HS-5 (cell line): ENCODE measurements at regions not wholly inside any gene's neighbourhood (a gene's known extent, or its start where the extent isn't known, plus 50 kb on each side); places are given as distances from the start of the nearest gene placed in this dataset.
"Not testable (repeated sequence)": the region's sequence is repeated elsewhere in the genome, so short reads cannot be mapped to it uniquely, and the experiment has no call there.

ENCODE experiments used
- DNase-seq: peaks from one replicate; pipeline ENCODE4 v3.0.0-alpha.2; 2012; ENCODE audit warnings: low read depth

DNA sequence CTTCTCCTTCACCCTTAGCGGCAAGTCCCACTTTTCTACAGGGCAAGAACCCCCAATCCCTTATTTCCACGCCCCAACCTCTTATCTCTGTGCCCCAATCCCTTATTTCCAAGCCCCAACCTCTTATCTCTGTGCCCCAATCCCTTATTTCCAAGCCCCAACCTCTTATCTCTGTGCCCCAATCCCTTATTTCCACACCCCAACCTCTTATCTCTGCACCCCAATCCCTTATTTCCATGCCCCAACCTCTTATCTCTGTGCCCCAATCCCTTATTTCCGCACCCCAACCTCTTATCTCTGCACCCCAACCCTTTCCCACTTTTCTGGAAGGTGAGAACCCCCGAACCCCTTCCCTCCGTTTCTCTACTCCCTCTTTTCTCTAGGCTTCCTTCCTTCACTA, 116.1 kb upstream of the GJE1 start:
- DNase-seq, result not testable (repeated sequence)

DNA sequence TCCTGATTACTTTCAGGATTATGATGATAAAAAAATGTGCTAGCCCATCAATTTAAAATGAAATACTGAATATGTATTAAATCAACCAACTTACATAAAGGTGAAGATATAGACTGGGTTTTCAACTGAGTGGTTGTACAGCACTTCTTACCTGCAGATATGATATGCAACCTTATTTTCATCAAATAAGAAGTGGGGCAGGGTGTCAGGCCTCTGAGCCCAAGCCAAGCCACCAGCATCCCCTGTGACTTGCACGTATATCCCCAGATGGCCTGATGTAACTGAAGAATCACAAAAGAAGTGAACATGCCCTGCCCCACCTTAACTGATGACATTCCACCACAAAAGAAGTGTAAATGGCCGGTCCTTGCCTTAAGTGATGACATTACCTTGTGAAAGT, 117.3 kb upstream of the GJE1 start:
- not testable (repeated sequence) for DNase-seq

DNA sequence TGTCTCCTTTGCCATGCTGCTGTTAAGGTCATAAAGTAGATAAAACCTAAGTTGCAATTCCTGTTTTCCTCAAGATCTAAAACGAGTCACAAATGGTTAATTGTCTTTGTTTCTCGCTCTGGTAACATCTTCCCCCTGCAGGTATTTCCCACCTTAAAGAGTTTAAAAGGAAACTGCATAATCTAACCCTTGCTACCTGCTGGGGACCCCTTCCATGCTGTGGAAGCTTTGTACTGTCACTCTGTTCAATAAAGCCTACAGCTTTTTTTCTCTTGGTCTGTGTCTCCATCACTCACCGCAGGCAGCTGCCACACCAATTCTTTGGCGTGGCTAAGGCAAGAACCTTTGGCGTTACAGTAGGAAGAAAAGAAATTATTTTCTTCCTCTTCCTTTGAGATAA, 117.7 kb upstream of the GJE1 start:
- no peak for DNase-seq

DNA sequence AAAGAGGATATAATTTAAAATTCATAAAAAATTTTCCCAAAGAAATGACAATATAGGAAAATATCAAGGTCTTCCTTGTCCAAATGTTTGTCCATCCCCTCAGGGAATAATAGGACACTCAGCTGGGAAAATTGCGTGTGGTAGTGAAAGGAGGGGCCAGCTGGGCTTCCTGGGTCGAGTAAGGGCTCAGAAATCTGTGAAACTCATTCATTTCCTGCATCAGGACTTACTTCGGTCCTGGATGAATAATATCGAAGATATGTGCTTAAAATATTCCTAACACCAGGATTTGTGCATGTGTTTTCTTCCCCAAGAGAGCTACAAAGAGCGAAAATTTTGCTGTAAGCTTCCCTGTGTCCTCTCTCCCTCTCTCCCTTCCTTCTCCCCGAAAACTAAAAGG, 118.2 kb upstream of the GJE1 start:
- peak; percentile 93 for DNase-seq

DNA sequence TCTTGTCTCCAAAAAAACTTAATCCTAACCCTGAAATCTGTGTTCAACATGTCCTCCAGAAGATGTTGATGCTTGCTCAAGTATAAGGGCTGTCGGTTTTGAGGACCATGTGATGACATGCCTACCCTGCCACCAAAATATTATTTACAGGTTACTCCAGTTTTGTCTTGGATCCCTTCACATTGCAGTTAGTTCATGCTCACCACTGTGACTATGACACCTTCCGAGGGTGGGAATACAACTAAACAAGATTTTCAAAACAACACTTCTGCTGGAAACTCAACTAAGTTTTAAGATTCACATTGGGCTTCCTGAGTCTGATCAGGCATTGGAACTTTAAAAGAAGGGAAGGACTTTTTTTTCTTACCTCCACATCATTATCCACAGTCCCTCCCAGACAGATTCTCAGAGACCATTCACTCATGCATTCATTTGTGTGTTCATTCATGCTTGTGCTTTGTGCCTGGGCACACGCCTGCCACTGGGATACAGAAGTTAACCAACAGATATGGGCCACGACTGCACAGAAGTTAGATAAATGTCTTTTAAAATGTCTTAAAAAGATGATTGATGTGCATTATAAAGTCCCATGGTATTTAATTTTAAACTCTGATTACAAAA, 118.7 kb upstream of the GJE1 start:
- no peak for DNase-seq

DNA sequence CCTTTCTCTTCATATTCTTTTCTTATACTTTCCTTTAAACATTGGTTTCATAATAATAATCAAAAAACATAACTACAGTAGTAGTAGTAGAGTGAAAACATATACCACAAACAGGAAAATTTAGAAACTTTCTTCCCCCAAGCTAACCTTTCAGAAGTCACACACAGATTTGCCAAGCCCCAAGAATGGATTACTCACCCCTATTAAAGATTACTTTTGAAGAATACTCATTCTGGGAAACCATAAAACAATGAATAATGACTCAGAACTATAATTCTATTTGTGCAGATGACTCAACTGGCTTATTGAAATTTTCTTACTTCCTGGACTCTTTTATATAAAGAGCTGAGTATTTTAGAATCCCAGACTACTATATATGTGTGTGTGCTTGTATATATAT, 119.4 kb upstream of the GJE1 start:
- peak; percentile 86 for DNase-seq

DNA sequence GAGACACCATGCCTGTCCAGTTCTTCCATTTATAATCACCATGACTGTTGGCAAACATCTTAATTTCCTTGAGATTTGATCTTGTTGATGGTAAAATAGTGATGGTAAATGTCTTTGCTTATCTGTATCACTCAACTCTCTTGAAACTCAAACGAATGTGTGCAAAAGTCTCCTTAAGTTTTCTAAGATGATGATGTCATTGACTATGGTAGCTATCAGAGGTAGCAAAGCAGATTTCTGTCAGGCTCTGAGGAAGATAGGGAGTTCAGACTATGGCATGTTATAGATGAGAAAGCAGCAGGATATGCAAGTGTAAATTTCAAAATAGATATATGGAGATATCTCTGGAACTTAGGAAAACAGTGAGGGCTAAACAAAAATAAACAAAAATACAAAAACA, 121.0 kb upstream of the GJE1 start:
- DNase-seq, result no peak

DNA sequence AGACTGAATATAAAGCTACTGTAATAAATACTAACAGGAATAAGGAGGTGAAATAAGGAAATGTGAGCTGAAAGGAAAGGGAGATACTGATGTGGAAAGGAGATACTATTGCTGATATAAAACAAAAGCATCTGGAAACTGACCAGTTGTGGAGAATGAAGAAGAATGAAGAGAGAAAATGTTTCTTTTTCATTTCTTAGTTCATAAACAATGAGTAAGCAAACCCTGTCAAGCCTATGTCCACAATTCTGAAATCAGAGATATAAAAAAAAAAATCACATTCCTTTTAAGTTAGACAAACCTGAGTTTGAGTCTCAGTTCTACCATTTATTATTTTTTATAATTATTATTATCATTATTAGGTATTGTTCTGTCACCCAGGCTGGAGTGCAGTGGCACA, 121.6 kb upstream of the GJE1 start:
- DNase-seq, result no peak

DNA sequence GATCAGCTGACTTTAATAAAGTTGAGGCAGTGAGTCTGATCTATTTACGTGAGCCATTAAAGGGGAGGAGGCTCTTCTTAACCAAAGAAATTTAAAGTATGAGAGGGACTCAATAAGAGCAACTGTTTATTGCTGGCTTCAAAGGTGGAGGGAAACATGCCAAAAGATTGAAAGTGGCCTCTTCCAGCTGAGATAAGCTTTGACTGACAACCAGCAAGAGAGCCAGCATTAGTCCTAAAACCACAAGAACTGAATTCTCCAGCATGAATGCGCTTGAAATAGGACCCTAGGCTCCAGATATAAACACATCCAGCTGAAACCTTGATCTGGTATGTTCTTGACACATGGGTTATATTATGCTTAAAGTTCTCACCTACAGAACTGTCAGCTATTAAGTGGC, 123.1 kb upstream of the GJE1 start:
- no peak for DNase-seq

DNA sequence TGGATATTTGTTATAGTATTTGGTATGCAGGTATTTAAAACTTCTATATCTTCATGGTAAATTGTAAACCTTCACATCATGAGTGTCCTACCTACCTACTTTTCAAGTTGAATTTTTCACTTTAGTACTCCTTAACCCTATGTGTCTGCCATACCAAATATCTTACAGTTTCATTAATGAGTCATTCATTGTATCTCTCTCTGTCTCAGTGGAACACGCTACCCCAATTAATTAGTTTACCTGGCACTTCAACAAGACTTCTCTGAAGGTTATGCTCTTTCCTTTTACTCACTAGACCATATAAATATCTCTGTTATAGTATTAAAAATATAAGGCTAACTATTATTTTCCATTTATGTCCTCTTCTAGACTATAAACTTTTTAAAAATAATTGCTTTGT, 123.9 kb upstream of the GJE1 start:
- DNase-seq, result no peak

DNA sequence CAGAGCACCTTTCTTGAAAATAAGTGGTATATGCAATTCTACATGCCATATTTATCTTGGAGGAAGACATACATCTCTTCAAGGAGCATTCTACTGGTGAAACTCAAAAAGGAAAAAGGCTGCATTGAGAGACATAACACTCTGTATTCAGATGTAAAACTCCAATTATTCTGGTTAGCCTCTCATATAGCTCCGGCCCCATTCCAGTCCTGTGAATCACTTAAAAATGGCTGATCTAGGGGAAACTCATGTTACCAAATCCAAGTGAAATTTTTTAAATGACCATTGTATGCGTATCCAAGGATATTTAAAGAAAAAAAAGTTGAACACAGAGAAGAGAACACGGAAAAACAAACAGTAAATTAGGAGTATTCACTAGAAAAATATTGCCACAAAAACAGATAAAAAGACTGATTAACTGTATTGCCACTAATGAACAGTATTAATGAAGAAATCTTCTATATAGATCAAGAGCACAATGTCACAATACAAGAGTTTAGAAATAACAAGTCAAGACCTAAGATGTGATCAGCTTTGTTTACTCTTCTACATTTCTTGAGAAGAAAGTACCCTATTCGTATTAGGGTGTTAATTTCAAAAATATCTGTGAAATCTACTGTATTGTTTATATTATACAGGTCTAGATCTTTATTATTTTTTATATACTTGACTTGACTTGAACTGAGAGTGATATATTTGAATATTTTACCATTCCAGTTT, 124.5 kb upstream of the GJE1 start:
- DNase-seq, result no peak

DNA sequence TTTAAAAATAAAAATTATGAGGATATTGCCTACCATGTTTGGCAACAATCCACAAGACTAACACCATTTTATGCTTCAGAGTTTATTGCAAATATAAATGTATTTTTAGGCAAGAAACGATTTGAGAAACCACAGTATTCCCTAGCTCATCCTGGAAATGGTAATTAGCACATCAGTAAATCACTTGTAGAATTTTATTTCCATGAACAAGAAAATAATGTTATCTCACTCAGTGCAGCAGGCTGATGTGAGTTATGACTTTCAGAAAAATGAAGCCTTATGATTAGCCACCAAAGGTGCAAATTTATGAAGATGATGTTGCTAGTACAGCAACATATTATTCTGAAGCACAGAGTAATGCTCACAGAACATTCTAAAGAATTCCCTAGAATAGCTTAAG, 127.7 kb upstream of the GJE1 start:
- DNase-seq, result no peak

DNA sequence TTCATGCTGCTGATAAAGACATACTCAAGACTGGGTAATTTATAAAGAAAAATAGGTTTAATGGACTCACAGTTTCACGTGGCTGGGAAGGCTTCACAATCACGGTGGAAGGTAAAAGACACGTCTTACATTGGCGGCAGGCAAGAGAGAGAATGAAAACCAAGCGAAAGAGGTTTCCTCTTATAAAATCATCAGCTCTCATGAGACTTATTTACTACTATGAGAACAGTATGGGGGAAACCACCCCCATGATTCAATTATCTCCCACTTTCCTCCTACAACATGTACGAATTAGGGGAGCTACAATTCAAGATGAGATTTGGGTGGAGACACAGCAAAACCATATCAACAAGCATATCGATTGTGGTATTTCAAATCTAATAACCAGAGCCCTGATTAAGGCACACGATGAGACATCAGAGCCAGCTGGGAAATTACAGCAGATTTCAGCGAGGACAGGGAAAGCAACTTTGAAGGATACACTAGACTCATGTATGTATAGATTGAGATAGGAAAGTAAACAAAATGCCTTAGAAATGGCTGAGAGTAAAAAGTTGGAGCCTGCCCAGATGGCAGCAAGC, 129.8 kb upstream of the GJE1 start:
- no peak for DNase-seq

DNA sequence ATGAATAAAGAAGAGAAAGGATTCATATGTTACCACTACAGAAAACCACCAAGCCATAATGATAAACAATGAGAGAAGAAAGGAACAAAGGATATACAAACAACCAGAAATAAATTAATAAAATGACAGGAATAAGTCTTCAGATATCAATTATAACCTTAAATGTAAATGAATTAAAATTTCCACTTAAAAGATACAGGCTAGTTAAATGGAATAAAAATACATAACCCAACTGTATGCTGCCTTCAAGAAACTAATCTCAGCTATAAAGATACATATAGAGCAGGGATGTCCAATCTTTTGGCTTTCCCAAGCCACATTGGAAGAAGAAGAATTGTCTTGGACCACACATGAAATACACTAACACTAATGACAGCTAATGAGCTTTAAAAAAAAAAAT, 135.9 kb upstream of the GJE1 start:
- DNase-seq, result no peak

DNA sequence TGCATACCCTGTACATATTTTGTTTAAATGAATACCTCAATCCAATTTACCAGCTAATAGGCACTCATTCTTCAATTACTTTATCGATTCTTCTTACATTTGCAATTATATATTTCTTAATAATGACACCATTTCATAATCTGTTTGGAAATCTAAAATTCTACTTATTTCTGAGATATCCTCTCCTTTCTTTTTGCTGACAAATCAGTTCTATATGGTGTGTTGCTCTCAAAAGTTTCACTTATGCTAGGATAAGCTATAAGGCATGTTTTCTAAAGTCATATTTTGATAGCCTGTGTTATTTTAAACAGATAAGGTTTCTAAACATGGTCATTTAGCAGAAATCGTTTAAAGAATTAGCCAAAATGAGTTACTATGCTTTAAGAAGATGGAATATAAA, 140.6 kb upstream of the GJE1 start:
- DNase-seq, result no peak

DNA sequence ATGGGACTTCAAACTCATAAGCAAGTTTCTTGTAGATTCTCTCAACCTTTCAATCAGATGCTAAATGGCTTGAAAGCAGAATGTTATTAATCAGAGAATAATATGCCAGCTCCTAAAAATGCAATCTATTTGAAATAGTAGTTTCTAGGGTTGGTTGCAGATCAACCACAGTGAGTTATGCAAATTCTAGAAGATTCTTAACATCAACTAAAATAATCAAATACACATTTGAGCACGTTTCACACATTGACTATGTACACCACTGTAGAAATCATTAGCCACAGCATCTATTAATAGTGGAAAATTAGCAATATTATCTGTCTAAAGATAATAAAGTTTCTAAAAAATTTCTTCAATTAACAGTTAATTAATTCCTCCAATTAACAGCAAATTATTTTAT, 141.9 kb upstream of the GJE1 start:
- no peak for DNase-seq

DNA sequence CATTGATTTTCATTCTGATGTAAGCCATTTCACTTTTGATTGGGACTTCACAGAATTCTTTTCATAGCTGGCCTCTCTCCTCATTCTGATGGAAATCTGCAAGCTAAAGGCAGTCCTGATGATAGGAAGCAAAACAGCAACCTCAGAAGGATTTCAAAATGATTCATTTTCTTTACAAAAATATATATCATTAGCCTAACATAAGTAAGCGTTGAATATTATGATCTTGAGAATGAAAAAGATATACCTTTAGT, 143.1 kb upstream of the GJE1 start:
- no peak for DNase-seq

DNA sequence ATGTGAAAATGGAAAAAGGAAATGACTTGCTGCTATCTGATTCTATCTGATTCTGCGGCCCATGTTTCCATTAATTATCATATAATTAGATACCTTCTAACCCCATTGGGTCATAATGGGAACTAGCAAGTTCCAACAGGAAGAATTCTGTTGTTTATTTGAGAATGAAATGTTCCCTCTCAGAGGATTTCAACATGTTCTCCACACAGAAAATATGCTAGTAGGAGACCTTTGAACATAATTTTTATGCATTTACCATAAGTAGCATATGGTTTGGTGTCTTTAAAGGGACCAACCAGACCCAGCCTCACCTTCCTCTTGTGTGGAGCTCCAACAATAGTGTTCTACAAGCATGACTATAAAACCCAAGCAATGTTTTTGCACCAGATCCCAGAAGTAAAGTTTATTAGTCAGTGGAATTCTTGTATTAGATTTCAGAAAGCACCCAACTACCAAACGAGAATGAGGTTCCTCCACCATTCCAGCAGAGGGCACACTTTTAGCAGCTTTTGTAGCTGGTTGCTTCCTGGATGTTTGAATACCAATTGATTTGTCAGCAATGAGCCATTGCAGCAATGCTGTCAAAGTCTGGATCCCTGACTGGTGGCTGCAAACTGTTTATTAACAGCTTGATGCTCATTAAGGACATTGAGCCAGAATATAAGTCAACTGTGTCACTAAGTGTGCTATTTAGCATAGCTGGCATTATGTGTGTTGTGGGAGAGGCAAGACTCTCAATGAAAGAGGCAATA, 143.6 kb upstream of the GJE1 start:
- peak; percentile 58 for DNase-seq

DNA sequence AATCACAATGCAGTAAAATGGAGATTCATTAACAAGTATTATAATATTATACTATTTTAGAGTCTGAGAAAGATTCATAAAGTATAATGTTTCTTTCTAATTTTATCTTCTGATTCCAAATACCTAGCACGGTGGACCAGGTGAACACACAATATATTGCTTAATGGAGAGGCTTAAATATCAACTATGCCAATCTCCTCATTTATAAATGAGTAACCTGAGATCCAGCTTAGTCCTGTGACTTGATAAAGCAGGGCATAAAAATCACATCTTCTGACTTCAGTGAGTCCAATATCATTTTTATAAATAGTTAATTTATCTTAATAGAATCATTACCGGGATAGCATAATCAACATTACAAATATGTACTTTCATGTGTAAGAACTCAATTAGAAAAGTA, 144.4 kb upstream of the GJE1 start:
- DNase-seq, result no peak

DNA sequence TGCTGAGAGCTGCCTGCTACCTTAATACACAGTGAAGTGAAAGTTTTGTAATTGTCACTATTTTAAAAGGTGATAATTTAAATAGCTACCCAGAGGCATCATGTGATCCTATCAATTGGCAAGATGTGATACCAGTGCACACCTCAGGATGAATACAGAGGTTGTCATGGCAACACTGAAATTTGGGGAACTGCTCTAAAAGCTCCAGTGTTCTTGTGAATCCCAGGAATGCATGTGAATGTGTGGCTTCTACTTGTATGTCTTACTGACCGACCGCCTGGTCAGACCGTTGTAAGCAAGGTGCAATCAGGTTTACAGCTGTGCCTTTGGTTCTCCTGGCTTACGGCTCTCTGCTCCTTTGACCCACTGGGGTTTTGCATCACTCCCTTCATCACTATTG, 146.3 kb upstream of the GJE1 start:
- DNase-seq, result no peak

DNA sequence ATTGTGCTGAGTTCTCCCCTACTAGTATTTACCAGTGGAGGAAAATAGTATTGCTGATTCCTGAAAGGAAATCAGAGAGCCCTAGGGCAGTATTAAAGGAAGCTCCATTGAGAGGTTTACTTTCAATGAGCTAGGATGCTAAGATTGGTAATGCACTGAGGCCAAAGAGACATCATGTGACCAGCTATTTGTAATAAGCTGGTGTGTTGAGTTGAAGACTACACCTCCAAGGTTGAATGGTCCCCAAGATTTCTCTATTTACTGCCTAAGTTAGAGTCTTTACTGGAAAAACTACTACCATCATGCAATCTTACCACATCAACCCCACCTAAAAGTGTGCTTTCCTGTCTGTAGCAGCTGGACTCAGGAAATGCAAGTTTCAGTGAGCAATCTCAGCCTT, 151.5 kb upstream of the GJE1 start:
- no peak for DNase-seq

DNA sequence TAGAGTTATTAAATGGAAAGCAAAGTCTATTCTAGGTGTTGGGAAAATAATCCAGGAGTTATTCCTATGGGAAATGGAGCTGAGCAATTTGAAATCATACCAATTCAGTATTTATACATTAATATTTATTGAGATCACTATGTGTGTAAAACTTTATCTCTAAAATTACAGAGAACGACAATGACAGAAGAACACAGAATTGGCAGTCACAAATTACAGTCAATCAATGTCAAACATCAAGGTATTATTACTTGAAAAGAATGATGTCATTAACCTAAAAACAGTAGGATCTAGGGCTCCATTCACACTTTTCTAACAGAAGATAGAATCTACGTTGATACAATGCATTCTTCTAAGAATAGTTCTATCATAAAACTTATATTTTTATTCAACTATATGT, 154.9 kb upstream of the GJE1 start:
- no peak for DNase-seq

DNA sequence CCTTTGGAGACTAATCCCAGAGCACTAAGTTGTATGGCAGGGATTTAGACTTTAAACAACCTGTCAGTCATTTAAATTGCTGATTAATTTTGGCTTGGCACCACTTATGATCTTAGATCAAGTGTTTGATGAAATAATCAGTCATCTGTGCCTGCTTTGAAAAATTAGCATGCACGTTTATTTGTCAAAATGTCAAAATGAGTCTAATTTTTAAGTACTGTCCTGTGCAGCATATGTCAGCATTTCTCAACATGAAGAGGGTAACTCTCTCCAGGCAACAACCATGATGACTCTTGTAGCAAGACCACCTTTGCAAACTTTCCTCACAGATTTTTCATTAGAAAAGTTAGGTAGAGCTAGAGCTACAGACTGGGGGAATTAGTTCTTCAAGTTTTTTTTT, 155.7 kb upstream of the GJE1 start:
- no peak for DNase-seq
